GM21515 (cell line): ENCODE measurements at regions not wholly inside any gene's neighbourhood (a gene's known extent, or its start where the extent isn't known, plus 50 kb on each side); places are given as distances from the start of the nearest gene placed in this dataset.
"Not testable (repeated sequence)": the region's sequence is repeated elsewhere in the genome, so short reads cannot be mapped to it uniquely, and the experiment has no call there.

Experiments
- ATAC-seq: cut with Tn5 transposase; IDR thresholded peaks from one replicate; pipeline ENCODE4 v1.9.1; 2021; ENCODE audit not compliant: unreplicated experiment

DNA sequence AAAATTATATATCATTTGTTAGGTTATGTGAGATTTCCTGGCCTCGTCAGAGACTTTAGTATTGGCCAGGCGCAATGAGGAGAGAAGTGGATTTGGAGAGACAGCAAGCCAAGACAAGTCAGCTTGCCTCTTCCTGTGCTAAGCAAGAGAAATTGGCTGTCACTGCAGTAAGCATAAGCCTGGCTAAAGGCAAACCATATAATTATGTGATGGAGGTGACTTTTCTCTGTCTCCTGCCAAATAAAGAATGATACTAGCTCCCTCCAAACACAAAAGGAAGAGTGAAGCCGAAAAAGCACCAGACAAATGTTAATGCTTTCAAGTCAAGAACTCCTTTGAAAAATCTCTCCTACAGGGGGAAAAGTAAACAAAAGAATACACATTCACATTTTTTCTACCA is 2246.0 kb downstream of the ARAP2 start:
- ATAC-seq, result no peak

- ATAC-seq, result no peak
Observed at GRCh38 chr4:34000356-34000755, 2244.0 kb downstream of the ARAP2 start.

DNA sequence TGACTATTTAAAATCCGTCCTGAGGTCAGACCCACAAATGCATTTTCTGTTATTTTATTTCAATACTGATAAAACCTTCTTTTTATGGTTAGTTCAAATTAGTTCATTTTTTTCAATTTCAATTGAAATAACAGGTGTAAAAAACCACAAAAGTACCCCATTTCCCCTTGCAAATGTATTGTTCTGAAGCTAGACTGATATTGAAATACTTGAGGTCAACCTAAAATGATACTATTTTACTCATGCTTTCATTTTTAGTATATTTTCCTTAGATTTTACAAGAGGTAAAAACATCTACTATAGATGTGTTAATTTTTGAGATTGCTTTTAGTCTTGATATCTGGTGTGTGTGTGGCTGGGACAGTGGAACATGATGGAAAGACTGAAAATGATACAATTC is 2237.8 kb downstream of the ARAP2 start:
- ATAC-seq, result not testable (repeated sequence)

DNA sequence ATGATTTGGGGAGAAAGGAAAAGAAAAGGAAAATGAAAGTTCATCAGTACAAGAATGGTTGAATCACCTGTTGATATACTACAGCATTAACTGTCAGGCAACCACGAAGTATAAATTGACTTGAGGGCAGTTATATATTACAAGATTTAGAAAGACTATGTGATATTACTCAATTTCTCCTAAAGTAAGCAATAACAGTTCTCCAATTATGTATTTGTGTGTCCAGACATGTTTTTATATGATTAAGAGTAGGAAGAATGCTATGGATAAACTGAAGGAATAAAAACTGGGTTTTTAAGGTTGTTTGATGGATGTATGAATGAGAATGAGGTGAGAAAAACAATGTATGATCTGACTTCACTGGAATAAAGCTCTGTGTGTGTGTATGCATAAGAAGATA is 2234.4 kb downstream of the ARAP2 start:
- ATAC-seq, result no peak

GRCh38 chr4:34010751-34011519 is 2233.4 kb downstream of the ARAP2 start:
- no peak for ATAC-seq

DNA sequence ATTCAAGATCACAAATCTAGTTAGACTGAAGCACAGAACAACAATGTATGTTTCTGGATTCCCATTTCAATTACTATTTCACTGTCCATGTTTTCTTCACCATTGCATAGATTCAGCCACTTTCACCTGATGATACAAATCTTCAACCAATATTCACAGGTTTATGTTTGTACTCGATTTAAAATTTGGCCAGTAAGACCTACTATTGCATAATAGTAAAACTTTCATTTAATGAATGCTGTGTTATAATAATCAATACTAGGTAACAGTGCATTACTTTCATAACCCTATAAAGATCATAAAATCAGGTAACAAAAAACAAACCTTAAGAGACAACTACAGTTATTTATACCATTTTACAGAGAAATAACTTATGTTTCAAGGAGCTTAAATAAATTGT is 2209.1 kb downstream of the ARAP2 start:
- no peak for ATAC-seq

DNA sequence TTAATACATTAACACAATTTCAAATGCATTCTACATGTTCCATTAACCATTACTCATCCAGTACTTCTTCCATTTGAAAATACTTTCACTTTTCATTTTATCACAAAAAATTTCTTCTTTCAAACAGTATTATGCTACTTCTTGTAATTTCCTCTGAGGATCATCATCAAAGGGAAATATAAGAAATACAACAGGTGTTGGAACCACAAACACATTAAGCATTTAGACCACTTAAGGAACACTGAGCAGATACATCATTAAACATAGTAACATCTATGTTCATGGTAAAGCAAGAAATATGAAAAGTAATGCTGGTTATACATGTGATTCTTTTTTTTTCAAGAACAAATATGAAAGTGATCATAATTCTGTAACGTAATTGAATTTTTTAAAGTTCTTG is 2207.0 kb downstream of the ARAP2 start:
- no peak for ATAC-seq

- ATAC-seq, result no peak
Observed at GRCh38 chr4:34039766-34040165, 2204.5 kb downstream of the ARAP2 start.

DNA sequence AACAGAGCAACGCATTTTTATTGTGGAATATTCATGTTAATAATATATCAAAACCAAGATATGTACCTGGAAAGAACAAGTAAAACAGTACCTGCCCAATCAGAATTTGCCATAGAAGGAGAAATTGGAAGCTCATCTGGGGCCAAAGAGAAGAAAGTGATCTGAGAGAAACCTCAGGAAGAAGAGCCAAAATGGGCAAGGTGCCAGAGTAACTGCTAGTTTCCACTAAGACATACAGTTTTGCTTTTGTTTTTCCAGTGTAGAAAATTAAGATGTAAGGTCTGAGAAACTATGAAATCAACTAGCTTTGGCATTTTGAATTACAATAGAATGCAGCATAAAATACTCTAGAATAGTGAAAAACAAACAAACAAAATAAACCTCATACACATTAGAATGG is 2201.2 kb downstream of the ARAP2 start:
- ATAC-seq, result no peak

GRCh38 chr4:34046580-34046979 is 2197.7 kb downstream of the ARAP2 start:
- no peak for ATAC-seq

DNA sequence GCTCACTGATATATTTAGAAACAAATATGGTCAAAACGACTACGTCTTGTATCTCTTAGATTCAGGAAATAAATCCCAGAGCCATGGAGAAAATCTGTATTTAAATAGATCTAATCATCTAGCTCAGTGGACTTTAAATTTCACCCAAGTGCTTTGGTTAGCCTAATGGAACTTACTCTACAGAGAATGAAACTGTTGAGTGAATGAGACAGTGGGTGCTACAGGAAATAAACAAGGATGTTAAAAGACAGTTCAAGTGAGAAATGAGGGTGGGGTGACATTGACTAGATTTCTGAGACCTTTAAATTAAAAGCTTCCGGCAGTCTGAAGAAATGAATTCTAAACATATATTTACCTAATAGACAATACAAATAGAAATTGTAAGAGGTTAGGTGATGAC is 2197.0 kb downstream of the ARAP2 start:
- ATAC-seq, result no peak

DNA sequence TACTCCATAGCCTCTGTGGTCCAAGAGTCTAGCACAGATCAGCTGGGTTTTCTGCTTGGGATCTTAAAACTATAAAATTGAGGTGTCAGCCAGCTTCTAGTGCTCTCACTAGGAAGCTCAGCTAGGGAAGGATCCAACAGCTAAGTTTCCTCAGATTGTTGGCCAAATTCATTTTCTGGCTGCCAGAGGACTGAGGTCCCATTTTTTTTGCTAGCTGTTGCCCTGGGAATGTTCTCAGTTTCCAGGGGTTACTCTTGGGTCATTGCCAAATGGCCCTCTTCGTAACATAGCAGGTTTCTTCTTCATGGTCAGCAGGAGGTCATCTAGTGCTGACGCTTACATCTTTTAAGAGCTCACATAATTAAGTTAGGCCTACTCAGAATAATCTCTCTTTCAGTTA is 2178.2 kb downstream of the ARAP2 start:
- no peak for ATAC-seq

- no peak for ATAC-seq
Observed at GRCh38 chr4:34091451-34091850, 2152.9 kb downstream of the ARAP2 start.

DNA sequence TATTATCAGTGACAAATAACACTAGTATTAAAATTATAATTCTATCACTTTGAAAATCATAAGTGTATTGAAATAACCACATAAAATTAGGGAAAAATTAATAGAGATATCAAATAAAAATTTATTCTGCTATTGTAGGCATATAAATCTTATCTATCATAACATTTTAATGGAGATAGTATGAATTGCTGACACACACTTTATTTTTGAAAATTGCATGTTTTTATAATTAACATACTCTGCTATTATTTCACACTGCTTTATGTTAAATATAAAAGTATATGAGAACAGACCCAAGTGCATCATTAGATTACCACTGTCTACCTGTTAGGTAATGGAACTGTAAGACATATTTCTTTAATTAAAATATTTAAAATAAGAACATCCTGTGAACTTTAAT is 2150.2 kb downstream of the ARAP2 start:
- no peak for ATAC-seq

DNA sequence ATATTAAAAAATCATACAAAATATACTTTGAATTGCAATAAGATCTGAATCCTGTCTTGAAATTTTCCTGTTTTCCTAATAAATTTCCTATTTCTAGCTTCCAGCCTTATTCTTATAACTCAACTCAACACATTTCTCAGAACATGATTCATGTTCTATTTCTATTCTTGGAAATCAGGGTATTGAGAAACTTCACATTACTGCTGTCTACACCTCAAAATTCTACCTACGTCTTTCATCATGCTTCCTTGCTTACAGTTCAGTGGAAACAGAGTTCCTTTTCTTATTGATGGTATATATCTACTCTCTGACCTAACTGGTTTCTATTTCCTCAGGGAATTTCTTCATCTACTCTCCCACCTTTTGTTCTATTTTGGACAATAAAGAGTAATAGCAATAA is 2139.0 kb downstream of the ARAP2 start:
- no peak for ATAC-seq

DNA sequence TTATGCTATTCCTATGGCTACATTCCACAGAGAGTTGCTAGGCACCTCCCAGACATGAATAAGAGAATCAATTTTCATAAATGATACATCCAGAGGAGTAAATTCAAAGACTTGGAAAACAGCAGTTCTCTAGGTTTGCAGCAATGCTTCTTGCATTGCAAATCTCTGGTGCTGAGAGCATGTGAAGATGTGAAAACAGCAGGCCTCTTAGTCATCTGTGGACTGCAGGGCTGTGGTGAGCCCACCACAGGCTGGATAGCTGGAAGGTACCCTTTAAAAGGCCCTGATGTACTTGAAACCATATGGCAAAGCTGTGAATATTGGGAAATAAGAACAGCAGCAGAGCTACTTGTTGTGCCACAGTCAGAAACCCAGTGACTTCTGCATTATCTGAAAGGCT is 2135.9 kb downstream of the ARAP2 start:
- ATAC-seq, result no peak

DNA sequence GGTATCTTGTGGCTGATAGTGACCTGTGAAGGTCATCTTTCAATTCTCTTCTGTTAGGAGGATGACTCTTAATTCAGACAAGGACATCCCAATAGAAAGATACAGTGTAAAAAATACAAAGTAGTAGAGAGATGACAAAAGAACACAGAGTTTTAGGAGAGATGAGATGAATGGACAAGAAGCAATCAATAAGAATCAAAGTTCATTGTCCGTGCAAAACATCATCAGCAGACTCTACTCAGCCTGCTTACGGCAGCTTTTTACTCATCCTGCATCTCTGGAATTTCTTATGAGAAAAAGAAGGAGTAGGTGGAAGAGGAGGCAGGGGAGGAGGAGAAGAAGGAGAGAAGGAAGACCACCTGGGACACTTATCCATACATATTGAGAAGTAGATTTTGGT is 2131.7 kb downstream of the ARAP2 start:
- ATAC-seq, result no peak

DNA sequence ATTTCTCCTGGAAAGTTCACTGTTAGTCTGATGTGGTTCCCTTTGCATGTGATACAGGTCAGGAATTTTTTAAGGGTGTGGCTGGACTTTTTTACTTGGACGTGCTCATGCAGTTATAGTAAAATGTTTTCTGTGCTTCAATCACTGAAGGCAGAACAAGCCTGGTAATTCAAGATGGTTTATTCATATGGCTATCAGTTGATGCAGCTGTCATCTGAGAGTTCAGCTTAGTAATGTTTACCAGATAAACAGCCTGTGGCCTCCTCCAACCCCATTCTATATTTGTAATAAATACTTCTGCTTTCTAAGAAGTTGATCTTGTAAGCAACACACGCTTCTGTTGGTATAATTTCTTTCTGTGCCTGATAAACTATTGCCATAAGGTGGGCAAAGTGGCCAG is 2105.9 kb downstream of the ARAP2 start:
- no peak for ATAC-seq

GRCh38 chr4:34139346-34139745 is 2105.0 kb downstream of the ARAP2 start:
- no peak for ATAC-seq

GRCh38 chr4:34148322-34148908 is 2095.9 kb downstream of the ARAP2 start:
- ATAC-seq, result no peak

GRCh38 chr4:34157547-34157946 is 2086.8 kb downstream of the ARAP2 start:
- no peak for ATAC-seq

DNA sequence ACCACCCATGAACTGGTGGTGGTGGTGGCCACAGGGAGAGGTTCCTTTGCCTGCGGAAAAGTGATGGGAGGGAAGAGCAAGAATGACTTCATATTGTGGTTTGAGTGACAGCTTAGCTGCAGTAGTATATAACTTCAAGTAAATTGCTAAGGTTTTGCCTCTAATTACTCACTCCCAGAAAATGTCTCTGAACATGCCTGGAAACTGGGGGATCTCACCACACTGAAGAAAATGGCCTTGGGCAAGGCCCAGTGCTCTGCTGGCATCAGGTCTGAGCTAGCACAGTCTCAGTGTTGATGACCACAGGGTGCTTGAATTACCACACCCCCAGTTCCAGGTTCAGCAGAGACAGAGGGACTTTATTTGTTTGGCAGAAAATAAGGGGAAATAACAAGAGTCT is 2085.4 kb downstream of the ARAP2 start:
- ATAC-seq, result no peak

DNA sequence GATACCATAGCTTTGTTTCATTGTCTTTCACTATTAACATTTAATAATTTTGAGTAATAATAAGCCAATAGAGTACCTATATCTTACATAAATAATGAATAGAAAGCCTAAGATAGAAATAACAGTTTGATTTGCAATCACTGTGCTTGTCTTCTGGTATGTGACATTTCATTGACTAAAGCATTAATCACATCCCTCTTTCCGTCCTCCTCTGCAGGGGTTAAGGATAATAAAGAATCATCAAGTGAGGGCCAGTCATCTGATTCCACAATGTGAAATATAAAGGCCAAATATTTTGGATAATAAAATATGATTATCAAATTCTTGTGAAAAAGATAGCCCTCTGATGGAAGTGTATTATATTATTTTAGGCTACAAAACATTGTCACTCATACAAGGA is 2073.4 kb downstream of the ARAP2 start:
- no peak for ATAC-seq
